Naive thymus-derived CD8-positive, alpha-beta T cell (primary cell): ENCODE measurements at regions not wholly inside any gene's neighbourhood (a gene's known extent, or its start where the extent isn't known, plus 50 kb on each side); places are given as distances from the start of the nearest gene placed in this dataset.

Source experiments
- ATAC-seq, 2 donors: fragments of 150-1000 bp; cut with Tn5 transposase in 1 of 2; sonication (Bioruptor Pico), chemical (Tn5 transposase) in 1 of 2; 1 replicate in 1 of 2; 2 replicates in 1 of 2; pipeline ENCODE4 v1.10.0; 2021; ENCODE audit warnings: mild to moderate bottlenecking in 2 of 2, moderate library complexity in 2 of 2
- POLR2A ChIA-PET: fragments of 350-600 bp; sonication (Branson Sonifier 250); formaldehyde crosslinking; loops from one replicate; lab custom pipeline; 2021; ENCODE audit warnings: antibody characterized with exemption; lab: Charles Lee
- DNase-seq, 10 donors: peaks; one replicate each; pipeline versions ENCODE4 v3.0.0 to v3.0.0-alpha.2; 2020 to 2022
- H3K27ac Mint-ChIP-seq, 10 donors: one replicate each; pipeline ENCODE4 v1.8.0; 2020 to 2022; ENCODE audit warnings: mild to moderate bottlenecking in 10 of 10, mixed read lengths in 10 of 10, moderate library complexity in 4 of 10, inconsistent platforms in 1 of 10
- H3K27me3 Mint-ChIP-seq, 5 donors: one replicate each; pipeline ENCODE4 v1.8.0; 2021 to 2022; ENCODE audit warnings: mixed read lengths in 5 of 5
- H3K36me3 Mint-ChIP-seq, 3 donors: one replicate each; pipeline ENCODE4 v1.8.0; 2020 to 2022; ENCODE audit warnings: mixed read lengths in 3 of 3, mild to moderate bottlenecking in 2 of 3, inconsistent platforms in 1 of 3
- H3K4me1 Mint-ChIP-seq, 4 donors: one replicate each; pipeline ENCODE4 v1.8.0; 2021 to 2022; ENCODE audit warnings: mixed read lengths in 4 of 4
- H3K4me3 Mint-ChIP-seq, 10 donors: one replicate each; pipeline ENCODE4 v1.8.0; 2020 to 2022; ENCODE audit warnings: mild to moderate bottlenecking in 10 of 10, mixed read lengths in 10 of 10, moderate library complexity in 6 of 10, inconsistent platforms in 1 of 10
- H3K9me3 Mint-ChIP-seq, 9 donors: one replicate each; pipeline ENCODE4 v1.8.0; 2020 to 2022; ENCODE audit warnings: mixed read lengths in 9 of 9, mild to moderate bottlenecking in 3 of 9, inconsistent platforms in 1 of 9, moderate library complexity in 1 of 9

DNA sequence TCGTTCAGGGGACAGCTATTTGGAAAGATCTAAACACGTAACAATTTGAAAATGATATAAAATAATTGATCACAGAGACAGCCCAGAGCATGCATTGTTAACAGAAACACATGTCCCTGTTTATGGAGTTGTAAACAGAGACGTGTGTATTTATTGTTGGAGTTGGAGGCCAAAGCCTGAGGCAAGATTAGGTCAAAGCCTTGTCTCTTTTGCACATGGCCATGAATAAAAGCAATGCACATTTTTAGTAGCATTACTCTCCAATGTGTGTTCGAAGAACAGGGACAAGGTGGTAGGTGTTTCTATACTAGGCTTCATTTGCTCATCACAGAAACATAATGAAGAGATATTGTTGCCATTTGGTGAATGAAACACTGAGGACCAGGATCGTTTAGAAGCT, 841.5 kb upstream of the FANCL start:
- Mint-ChIP-seq H3K27me3 (peaks cover 0 to 3% (median 0%) of the 10 kb centered on the region in 5 donors), H3K27ac (no peak overlapping the region), H3K36me3 (no peaks in the 10 kb centered on the region), H3K4me1 (no peaks in the 10 kb centered on the region), H3K4me3 (no peak overlapping the region), H3K9me3 (peaks cover 0 to 3% (median 0%) of the 10 kb centered on the region in 9 donors)
- POLR2A ChIA-PET: no interaction called here
- no peak for DNase-seq
- no peak for ATAC-seq

DNA sequence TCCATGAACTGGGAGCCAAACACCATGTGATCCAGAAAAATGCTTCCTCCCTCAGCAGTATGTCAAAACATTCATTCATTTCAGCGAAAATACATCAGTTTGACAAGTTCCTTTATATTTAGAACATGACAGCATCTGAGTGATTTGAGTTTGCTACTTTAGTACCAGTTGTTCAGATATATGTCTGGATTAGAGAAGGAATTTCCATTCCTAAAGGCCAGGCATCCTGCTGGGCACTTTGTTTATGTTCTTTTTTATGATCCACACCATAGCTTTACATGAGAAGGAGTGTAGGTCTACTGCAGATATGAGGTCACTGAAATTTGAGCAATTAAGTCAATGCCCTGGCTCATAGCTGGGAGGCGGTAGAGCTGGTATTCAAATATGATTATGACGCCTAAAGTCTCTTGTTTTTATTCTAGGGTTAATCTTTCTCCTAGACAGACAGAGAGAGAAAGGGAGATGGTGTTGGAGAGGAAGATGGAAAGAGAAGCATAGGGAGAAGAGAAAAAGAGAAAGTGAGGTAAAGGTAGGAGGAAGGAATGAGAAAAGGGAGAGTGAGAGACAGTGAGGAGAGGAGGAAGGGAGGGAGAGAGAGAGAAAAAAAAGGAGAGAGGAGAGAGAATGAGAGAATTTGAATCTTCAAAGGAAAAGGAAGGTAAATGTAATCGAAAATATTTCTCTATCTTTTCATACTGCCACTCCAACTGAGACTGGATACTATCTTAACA, 839.5 kb upstream of the FANCL start:
- no peak overlapping the region for H3K4me3 Mint-ChIP-seq
- no peaks in the 10 kb centered on the region for H3K9me3 Mint-ChIP-seq
- H3K27ac Mint-ChIP-seq: peak overlapping the region in 1 of 10 donors; percentile 16
- ATAC-seq (no peak), DNase-seq (no peak)
- H3K4me1 Mint-ChIP-seq: no peaks in the 10 kb centered on the region
- POLR2A ChIA-PET: no interaction called here
- H3K27me3 Mint-ChIP-seq: peaks cover 0 to 3% (median 0%) of the 10 kb centered on the region in 5 donors
- no peaks in the 10 kb centered on the region for H3K36me3 Mint-ChIP-seq

DNA sequence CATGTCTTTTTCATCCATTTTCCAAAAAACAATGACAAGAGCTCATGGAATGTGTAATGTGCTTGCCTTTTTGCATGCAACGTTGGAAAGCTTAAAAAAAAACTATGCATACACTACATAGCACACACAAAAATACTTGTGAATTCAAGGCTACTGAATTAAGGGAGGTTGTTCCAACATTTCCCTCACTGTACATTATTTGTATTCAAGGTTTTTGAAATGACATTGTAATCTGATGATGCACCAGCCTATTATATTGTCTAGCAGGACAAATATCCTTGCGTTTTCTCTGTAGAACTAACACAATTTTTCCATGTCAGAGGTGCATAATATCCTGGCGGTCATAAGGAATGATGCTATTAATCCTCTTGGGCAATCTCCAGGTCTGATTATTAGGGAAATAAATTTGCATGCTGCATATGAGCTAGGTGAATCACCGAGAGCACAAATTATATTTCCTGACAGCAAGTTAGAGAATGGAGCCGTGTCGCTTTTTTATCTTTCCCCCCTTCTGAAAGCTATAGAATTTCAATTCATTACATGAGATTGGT, 836.9 kb upstream of the FANCL start:
- POLR2A ChIA-PET: no interaction called here

GRCh38 chr2:59077026-59077725, 836.1 kb upstream of the FANCL start:
- Mint-ChIP-seq H3K36me3 (no peaks in the 10 kb centered on the region), H3K9me3 (peaks cover 0 to 3% (median 0%) of the 10 kb centered on the region in 9 donors), H3K4me3 (no peak overlapping the region), H3K27me3 (peaks cover 0 to 3% (median 0%) of the 10 kb centered on the region in 5 donors), H3K4me1 (no peaks in the 10 kb centered on the region), H3K27ac (no peak overlapping the region)
- no peak for ATAC-seq
- POLR2A ChIA-PET: no interaction called here
- DNase-seq: no peak

More for the DNA sequence above, 836.9 kb upstream of the FANCL start:
- Mint-ChIP-seq H3K27ac (no peak overlapping the region), H3K4me3 (no peak overlapping the region), H3K36me3 (no peaks in the 10 kb centered on the region), H3K9me3 (no peaks in the 10 kb centered on the region), H3K4me1 (no peaks in the 10 kb centered on the region), H3K27me3 (peaks cover 0 to 3% (median 0%) of the 10 kb centered on the region in 5 donors)
- ATAC-seq (no peak), DNase-seq (no peak)

DNA sequence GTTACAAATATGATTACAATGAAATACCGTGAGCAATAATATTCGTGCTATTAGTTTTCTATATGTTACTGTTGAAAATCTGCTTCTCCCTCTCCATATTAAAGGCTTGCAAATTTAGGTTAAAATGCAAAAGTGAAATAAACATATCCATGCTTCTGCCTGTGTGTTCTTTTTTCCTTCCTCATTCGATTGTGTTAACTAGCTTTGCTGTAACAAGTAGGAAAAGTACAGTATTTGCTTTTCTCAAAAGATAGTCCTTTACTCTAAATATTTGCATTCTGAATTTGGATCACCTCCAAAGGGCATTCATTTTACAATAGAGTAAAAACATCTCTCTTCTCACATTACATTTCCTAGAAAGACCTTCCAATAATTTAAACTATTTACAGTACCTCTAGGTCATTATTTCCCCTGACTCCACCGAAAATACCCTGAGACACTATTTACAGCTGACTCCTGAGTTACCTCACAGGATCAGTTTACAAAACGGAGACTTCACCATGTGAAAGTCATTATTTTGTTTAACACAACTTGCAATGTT, 835.0 kb upstream of the FANCL start:
- H3K27ac Mint-ChIP-seq: no peak overlapping the region
- H3K4me3 Mint-ChIP-seq: no peak overlapping the region
- DNase-seq (no peak), ATAC-seq (no peak)
- peaks cover 0 to 1% (median 0%) of the 10 kb centered on the region in 3 donors for H3K36me3 Mint-ChIP-seq
- H3K27me3 Mint-ChIP-seq: peaks cover 0 to 3% (median 0%) of the 10 kb centered on the region in 5 donors
- no peaks in the 10 kb centered on the region for H3K4me1 Mint-ChIP-seq
- POLR2A ChIA-PET: no interaction called here
- peaks cover 0 to 7% (median 4%) of the 10 kb centered on the region in 9 donors for H3K9me3 Mint-ChIP-seq

GRCh38 chr2:59074071-59074470, 832.9 kb upstream of the FANCL start:
- POLR2A ChIA-PET: no interaction called here
- ATAC-seq (no peak), DNase-seq (no peak)
- H3K4me3 Mint-ChIP-seq: no peak overlapping the region
- H3K27ac Mint-ChIP-seq: no peak overlapping the region
- H3K9me3 Mint-ChIP-seq: peaks cover 0 to 12% (median 4%) of the 10 kb centered on the region in 9 donors
- H3K4me1 Mint-ChIP-seq: no peaks in the 10 kb centered on the region
- H3K36me3 Mint-ChIP-seq: peaks cover 0 to 5% (median 0%) of the 10 kb centered on the region in 3 donors
- peaks cover 0 to 3% (median 0%) of the 10 kb centered on the region in 5 donors for H3K27me3 Mint-ChIP-seq

GRCh38 chr2:59073286-59073685, 832.2 kb upstream of the FANCL start:
- ATAC-seq (no peak), DNase-seq (no peak)
- peaks cover 0 to 12% (median 4%) of the 10 kb centered on the region in 9 donors for H3K9me3 Mint-ChIP-seq
- H3K4me3 Mint-ChIP-seq: no peak overlapping the region
- H3K4me1 Mint-ChIP-seq: no peaks in the 10 kb centered on the region
- POLR2A ChIA-PET: no interaction called here
- peaks cover 0 to 5% (median 0%) of the 10 kb centered on the region in 3 donors for H3K36me3 Mint-ChIP-seq
- peaks cover 0 to 4% (median 0%) of the 10 kb centered on the region in 5 donors for H3K27me3 Mint-ChIP-seq
- H3K27ac Mint-ChIP-seq: no peak overlapping the region

DNA sequence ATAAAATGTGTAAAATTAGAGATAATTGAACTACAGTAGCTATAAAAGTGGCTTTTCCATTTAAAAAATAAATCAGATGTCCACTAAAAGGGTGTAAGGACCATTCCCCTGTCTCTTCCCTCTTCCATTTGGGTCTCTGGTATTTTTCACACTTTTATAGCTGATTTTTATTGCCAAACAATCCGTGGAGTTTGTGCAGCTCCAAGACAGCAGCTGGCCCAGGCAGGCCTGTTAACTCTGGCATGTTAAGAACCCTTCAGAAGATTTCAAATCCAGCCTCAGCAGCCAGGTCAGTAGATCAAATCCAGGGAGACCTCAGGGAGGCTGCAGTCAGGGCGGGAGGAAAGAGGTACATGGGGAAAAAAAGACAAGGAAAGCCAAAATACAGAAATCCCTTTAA, 827.1 kb upstream of the FANCL start:
- Mint-ChIP-seq H3K27ac (no peak overlapping the region), H3K9me3 (peaks cover 0 to 12% (median 4%) of the 10 kb centered on the region in 9 donors), H3K4me3 (no peak overlapping the region), H3K27me3 (peaks cover 0 to 7% (median 0%) of the 10 kb centered on the region in 5 donors), H3K36me3 (peaks cover 0 to 5% (median 0%) of the 10 kb centered on the region in 3 donors), H3K4me1 (no peaks in the 10 kb centered on the region)
- POLR2A ChIA-PET: no interaction called here
- DNase-seq: no peak
- no peak for ATAC-seq

DNA sequence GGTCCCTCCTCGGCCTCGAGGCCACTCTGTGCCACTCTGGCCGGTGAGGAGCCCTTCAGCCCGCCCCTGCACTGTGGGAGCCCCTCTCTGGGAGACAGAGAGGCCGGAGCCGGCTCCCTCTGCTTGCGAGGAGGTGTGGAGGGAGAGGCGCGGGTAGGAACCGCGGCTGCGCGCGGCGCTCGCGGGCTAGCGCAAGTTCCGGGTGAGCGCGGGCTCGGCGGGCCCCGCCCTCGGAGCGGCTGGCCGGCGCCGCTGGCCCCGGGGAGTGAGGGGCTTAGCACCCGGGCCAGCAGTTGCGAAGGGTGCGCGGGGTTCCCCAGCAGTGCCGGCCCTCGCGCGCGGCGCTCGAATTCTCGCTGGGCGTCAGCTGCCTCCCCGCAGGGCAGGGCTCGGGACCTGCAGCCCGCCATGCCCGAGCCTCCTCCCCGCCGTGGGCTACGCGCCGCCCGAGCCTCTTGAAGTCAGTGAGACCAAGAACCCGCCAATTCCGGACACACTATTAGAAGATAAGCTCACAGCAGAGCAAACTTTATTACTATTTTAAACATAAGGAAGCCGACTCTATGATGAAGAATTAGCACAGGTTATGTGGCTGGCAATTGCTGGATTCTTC, 825.8 kb upstream of the FANCL start:
- Mint-ChIP-seq H3K27me3 (peaks cover 0 to 7% (median 1%) of the 10 kb centered on the region in 5 donors), H3K36me3 (peaks cover 0 to 5% (median 0%) of the 10 kb centered on the region in 3 donors), H3K4me3 (no peak overlapping the region), H3K9me3 (peaks cover 0 to 12% (median 0%) of the 10 kb centered on the region in 9 donors), H3K4me1 (no peaks in the 10 kb centered on the region), H3K27ac (no peak overlapping the region)
- ATAC-seq (no peak), DNase-seq (peak in 1 of 10 donors; percentile 2)
- POLR2A ChIA-PET: no interaction called here

DNA sequence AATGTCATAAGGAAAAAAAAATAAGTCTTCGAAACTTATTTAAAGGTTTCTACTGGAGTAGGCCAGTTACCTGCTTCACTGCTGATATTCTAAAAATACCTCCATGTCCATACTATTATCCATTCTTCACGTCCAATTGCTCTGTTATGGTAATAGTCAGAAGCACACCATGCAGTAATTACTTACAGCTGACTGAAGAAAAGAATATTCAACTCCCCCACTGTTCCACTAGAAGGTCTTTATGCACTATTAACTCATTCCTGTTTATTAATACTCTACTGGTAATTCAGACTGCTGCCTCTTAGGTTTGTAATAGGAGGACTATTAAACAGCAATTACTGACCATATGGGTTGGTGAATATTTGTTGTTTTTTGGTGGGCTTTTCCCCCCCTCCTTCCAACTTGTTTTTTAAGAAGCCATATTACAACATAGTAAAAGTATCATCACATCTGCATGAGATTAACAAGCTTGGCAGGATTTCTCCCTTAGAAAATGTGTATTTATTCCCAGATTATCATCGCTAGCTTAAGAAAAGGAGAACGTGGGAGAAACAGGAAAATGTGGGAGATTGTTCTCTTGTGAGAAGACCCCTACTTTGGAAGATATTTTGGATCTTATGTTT, 806.4 kb upstream of the FANCL start:
- Mint-ChIP-seq H3K27me3 (peaks cover 0 to 13% (median 2%) of the 10 kb centered on the region in 5 donors), H3K9me3 (no peaks in the 10 kb centered on the region), H3K4me3 (no peak overlapping the region), H3K36me3 (no peaks in the 10 kb centered on the region), H3K4me1 (no peaks in the 10 kb centered on the region), H3K27ac (no peak overlapping the region)
- ATAC-seq: no peak
- DNase-seq: no peak
- POLR2A ChIA-PET: no interaction called here

GRCh38 chr2:59046401-59047372, 805.6 kb upstream of the FANCL start:
- POLR2A ChIA-PET: no interaction called here
- ATAC-seq (no peak), DNase-seq (no peak)
- no peaks in the 10 kb centered on the region for H3K4me1 Mint-ChIP-seq
- H3K4me3 Mint-ChIP-seq: no peak overlapping the region
- H3K36me3 Mint-ChIP-seq: no peaks in the 10 kb centered on the region
- H3K9me3 Mint-ChIP-seq: no peaks in the 10 kb centered on the region
- H3K27me3 Mint-ChIP-seq: peaks cover 0 to 7% (median 2%) of the 10 kb centered on the region in 5 donors
- H3K27ac Mint-ChIP-seq: no peak overlapping the region
